HEK293T (cell line): ENCODE measurements at regions not wholly inside any gene's neighbourhood (a gene's known extent, or its start where the extent isn't known, plus 50 kb on each side); places are given as distances from the start of the nearest gene placed in this dataset.

Experiments used
- CTCF ChIA-PET: fragments of 350-600 bp; formaldehyde crosslinking; extraction: SDS; loops from one replicate; lab custom pipeline; 2021; ENCODE audit warnings: antibody characterized with exemption, inconsistent platforms; lab: Yijun Ruan, JAX
- POLR2A ChIA-PET: fragments of 350-600 bp; formaldehyde crosslinking; extraction: SDS; loops from one replicate; lab custom pipeline; 2020; ENCODE audit warnings: antibody characterized with exemption, inconsistent platforms; lab: Yijun Ruan, JAX
- DNase-seq: peaks from one replicate; pipeline ENCODE4 v3.0.0; 2012; ENCODE audit warnings: mixed read lengths; ENCODE audit errors: extremely low spot score
- ARNT ChIP-seq: fragments of 450-650 bp; IDR thresholded peaks from 2 replicates; pipeline ENCODE4 v1.6.1; 2017; ENCODE audit warnings: mild to moderate bottlenecking
- BHLHE40 ChIP-seq: fragments of 450-650 bp; IDR thresholded peaks from 2 replicates; pipeline ENCODE4 v1.6.1; 2016; ENCODE audit warnings: mild to moderate bottlenecking, moderate library complexity, borderline replicate concordance
- CTBP1 ChIP-seq: fragments of 450-650 bp; IDR thresholded peaks from 2 replicates; pipeline ENCODE4 v1.6.1; 2016; ENCODE audit warnings: borderline replicate concordance
- ELF4 ChIP-seq: fragments of 450-650 bp; IDR thresholded peaks from 2 replicates; pipeline ENCODE4 v1.6.1; 2017; ENCODE audit warnings: antibody characterized with exemption
- FOXA1 ChIP-seq: fragments of 450-650 bp; IDR thresholded peaks from 2 replicates; pipeline ENCODE4 v1.6.1; 2016; ENCODE audit warnings: mild to moderate bottlenecking
- FOXK2 ChIP-seq: fragments of 450-650 bp; IDR thresholded peaks from 2 replicates; pipeline ENCODE4 v1.6.1; 2016; ENCODE audit warnings: mild to moderate bottlenecking
- FOXM1 ChIP-seq: fragments of 450-650 bp; IDR thresholded peaks from 2 replicates; pipeline ENCODE4 v1.6.1; 2017; ENCODE audit warnings: mild to moderate bottlenecking, borderline replicate concordance
- HDGF ChIP-seq: fragments of 450-650 bp; IDR thresholded peaks from 2 replicates; pipeline ENCODE4 v1.6.1; 2017; ENCODE audit warnings: antibody characterized with exemption, borderline replicate concordance
- L3MBTL2 ChIP-seq: fragments of 450-650 bp; conservative IDR thresholded peaks from 2 replicates; pipeline ENCODE4 v1.6.1; 2016; ENCODE audit warnings: mild to moderate bottlenecking
- LEF1 ChIP-seq: fragments of 450-650 bp; IDR thresholded peaks from 2 replicates; pipeline ENCODE4 v1.6.1; 2017; ENCODE audit warnings: mild to moderate bottlenecking, borderline replicate concordance
- NFRKB ChIP-seq: fragments of 450-650 bp; IDR thresholded peaks from 2 replicates; pipeline ENCODE4 v1.6.1; 2016; ENCODE audit warnings: mild to moderate bottlenecking, moderate library complexity
- SP1 ChIP-seq: fragments of 450-650 bp; IDR thresholded peaks from 2 replicates; pipeline ENCODE4 v1.6.1; 2017
- SUZ12 ChIP-seq: fragments of 450-650 bp; IDR thresholded peaks from 2 replicates; pipeline ENCODE4 v1.6.1; 2016; ENCODE audit warnings: mild to moderate bottlenecking
- TARDBP ChIP-seq: fragments of 450-650 bp; IDR thresholded peaks from 2 replicates; pipeline ENCODE4 v1.6.1; 2016
- ZNF384 ChIP-seq: fragments of 450-650 bp; IDR thresholded peaks from 2 replicates; pipeline ENCODE4 v1.6.1; 2016
- TF ChIP-seq, protein P1 (sequence below): fragments of 450-650 bp; IDR thresholded peaks from 2 replicates; pipeline ENCODE4 v1.6.1; 2016

DNA sequence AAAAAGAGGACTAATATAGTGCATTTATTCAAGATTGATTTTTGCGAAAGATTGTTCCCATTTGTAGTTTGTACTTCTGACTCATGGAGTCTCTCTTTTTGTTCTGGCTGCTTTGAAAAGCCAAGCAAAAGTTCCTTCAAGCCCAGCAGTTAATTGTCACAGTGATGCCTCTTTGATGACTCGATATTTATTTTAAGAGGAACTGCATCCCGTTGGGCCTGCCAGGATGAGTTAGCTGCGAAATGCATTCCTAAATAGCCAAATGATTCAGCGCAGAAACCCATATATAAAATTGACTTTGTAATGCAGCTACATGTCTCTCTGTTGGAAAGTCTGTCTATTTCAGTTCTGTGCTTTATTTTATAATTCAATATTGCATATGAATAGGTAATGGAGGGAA is 295.1 kb downstream of the GBA3 start:
- TF ChIP-seq L3MBTL2 (no peak), TARDBP (no peak), ZNF384 (no peak), SP1 (no peak), LEF1 (no peak), ELF4 (no peak), NFRKB (no peak), FOXA1 (no peak), BHLHE40 (no peak), CTBP1 (no peak), HDGF (no peak), SUZ12 (no peak), FOXM1 (no peak), FOXK2 (no peak), ARNT (no peak)
- TF ChIP-seq, protein P1, sequence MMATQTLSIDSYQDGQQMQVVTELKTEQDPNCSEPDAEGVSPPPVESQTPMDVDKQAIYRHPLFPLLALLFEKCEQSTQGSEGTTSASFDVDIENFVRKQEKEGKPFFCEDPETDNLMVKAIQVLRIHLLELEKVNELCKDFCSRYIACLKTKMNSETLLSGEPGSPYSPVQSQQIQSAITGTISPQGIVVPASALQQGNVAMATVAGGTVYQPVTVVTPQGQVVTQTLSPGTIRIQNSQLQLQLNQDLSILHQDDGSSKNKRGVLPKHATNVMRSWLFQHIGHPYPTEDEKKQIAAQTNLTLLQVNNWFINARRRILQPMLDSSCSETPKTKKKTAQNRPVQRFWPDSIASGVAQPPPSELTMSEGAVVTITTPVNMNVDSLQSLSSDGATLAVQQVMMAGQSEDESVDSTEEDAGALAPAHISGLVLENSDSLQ = no peak
- DNase-seq = no peak
- CTCF ChIA-PET = no interaction called here
- POLR2A ChIA-PET = no interaction called here

DNA sequence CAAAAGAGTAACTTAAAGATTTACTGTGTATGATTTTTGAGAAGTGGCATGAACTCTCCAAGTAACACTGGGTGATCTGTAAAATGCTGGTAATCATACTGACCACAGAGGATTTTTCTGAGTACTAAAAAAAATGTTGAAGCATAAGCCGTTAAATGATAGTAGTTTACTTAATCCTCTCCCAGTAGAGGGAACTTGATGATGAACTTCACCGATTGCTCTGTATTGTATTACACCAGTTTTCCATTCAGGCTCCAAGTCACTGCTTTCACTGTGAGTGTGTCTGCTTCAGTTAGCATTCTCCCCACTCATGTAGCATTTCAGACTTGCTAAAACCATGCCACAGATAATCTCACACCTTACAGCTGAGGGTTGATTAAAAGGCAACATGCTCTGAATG is 294.1 kb downstream of the GBA3 start:
- ChIA-PET POLR2A (no interaction called here), CTCF (no interaction called here)
- DNase-seq = no peak
- TF ChIP-seq FOXK2 (no peak), FOXM1 (no peak), FOXA1 (no peak), NFRKB (no peak), CTBP1 (no peak), HDGF (no peak), LEF1 (no peak), L3MBTL2 (no peak), ELF4 (no peak), SP1 (no peak), ARNT (no peak)
- TF ChIP-seq, protein P1 = no peak

DNA sequence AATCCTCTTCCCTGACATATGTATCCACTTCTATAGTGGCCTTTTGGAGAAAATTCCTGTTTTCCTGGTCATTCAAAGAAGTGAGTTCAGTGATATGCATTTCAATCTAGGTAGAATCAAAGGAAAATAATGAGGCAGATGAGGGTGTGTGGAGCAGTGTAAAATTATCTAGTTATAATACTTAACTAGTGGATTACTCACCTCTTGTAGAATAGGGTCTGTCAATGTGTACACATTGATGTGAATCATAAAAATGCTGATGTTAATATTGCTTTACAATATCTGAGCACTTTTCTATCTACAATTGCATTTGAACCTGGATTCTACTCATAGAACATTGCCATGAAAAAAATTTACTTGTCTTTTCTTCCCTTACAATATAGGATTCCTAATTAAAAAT is 293.5 kb downstream of the GBA3 start:
- POLR2A ChIA-PET = no interaction called here
- DNase-seq = no peak
- TF ChIP-seq ZNF384 (no peak), TARDBP (no peak), FOXA1 (no peak), HDGF (no peak), FOXK2 (no peak), SUZ12 (no peak), ELF4 (no peak)
- CTCF ChIA-PET = interaction anchor here (0.6 kb wide), 1 partner anchor 15 kb away, joined by 3 read pairs; no protein-coding TSS in a partner anchor

DNA sequence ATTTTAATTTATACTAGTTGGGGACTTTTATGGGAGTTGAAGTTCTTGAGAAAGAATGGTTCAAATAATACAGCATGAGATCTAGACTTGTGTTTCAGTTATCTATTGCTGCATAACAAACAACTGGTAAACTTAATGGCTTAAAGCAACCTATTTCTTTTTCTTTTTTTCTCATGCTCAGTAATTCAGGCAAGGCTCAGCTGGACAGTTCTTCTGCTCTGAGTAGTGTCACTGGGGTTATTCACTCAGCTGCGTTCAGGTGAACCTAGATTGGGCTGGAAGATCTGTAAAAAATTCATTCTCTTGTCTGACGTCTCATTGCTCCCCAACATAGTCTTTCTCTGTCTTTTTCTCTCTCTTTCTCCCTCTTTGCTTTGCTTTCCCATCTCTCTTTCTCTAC is 291.7 kb downstream of the GBA3 start:
- TF ChIP-seq LEF1 (no peak), CTBP1 (no peak), TARDBP (no peak), FOXK2 (no peak), HDGF (no peak), FOXM1 (no peak), SUZ12 (no peak), BHLHE40 (no peak), ZNF384 (no peak), ELF4 (no peak), L3MBTL2 (no peak), FOXA1 (no peak), SP1 (no peak), ARNT (no peak), NFRKB (no peak)
- TF ChIP-seq, protein P1 = no peak
- ChIA-PET CTCF (interaction anchor here (0.6 kb wide), 1 partner anchor 31 kb away, joined by 5 read pairs; no protein-coding TSS in a partner anchor), POLR2A (no interaction called here)
- no peak for DNase-seq

DNA sequence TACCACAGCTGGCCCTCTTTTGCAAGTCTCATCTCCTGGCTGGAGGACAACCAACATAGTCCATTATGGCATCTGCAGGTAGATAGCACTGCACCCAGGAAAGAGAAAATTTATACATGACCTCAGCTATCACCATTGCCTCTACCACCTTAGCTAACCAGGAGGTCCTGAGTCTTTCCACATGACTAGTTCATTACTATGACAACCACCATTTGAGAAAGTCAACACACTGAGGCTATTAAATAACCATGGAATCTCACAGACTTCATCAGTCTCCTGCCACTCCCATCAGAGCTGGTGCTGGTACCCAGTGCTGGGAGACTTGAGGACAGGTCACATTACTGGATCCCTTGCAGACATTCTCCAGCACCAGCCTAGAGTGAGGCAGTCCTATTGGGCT is 285.9 kb downstream of the GBA3 start:
- ChIA-PET POLR2A (no interaction called here), CTCF (no interaction called here)
- no peak for DNase-seq
- TF ChIP-seq FOXK2 = no peak
- no peak for TF ChIP-seq SUZ12
- TF ChIP-seq LEF1 = no peak
- TF ChIP-seq FOXA1 = no peak
- no peak for TF ChIP-seq ARNT
- TF ChIP-seq BHLHE40 = no peak
- TF ChIP-seq HDGF = no peak
- no peak for TF ChIP-seq TARDBP
- no peak for TF ChIP-seq NFRKB
- no peak for TF ChIP-seq FOXM1
- TF ChIP-seq, protein P1 = no peak
- TF ChIP-seq SP1 = no peak
- TF ChIP-seq ZNF384 = no peak
- TF ChIP-seq L3MBTL2 = no peak
- TF ChIP-seq CTBP1 = no peak
- TF ChIP-seq ELF4 = no peak
